ENCODE measurements at regions not wholly inside any gene's neighbourhood (a gene's known extent, or its start where the extent isn't known, plus 50 kb on each side); places are given as distances from the start of the nearest gene placed in this dataset.

- Histone ChIP-seq H3K4me3 (no peak overlapping the region), H3K36me3 (no peaks in the 10 kb centered on the region), H3K4me1 (peaks cover 0 to 10% (median 0%) of the 10 kb centered on the region in 4 donors), H3K27me3 (no peaks in the 10 kb centered on the region), H3K9me3 (peaks cover 4 to 17% (median 14%) of the 10 kb centered on the region in 4 donors), H3K27ac (no peak overlapping the region)
- no peak for TF ChIP-seq EP300 (IDR thresholded peaks at IDR 0.05)
- no peak for TF ChIP-seq CTCF (IDR thresholded peaks at IDR 0.05)
- TF ChIP-seq POLR2A (IDR thresholded peaks at IDR 0.05): no peak
- TF ChIP-seq POLR2AphosphoS5 (IDR thresholded peaks at IDR 0.05): no peak
- WGBS, 5 donors: 86 to 96% (median 93%) methylated on average over 3 of the region's 3 CpGs
- intact Hi-C loops (cut with DNase I; ENCODE audit: low total_unique reads): no loop called here
- no peak for DNase-seq
Measured at GRCh38 chr13:32887617-32888016, 128.6 kb upstream of the KL start.

- Histone ChIP-seq H3K9me3 (peaks cover 4 to 17% (median 14%) of the 10 kb centered on the region in 4 donors), H3K27ac (no peak overlapping the region), H3K27me3 (no peaks in the 10 kb centered on the region), H3K4me1 (no peaks in the 10 kb centered on the region), H3K4me3 (no peak overlapping the region), H3K36me3 (no peaks in the 10 kb centered on the region)
- WGBS, 5 donors: 82 to 90% (median 86%) methylated on average over 6 of the region's 6 CpGs
- DNase-seq: no peak
- TF ChIP-seq POLR2A (IDR thresholded peaks at IDR 0.05): no peak
- TF ChIP-seq POLR2AphosphoS5 (IDR thresholded peaks at IDR 0.05): no peak
- TF ChIP-seq CTCF (IDR thresholded peaks at IDR 0.05): no peak
- TF ChIP-seq EP300 (IDR thresholded peaks at IDR 0.05): no peak
- intact Hi-C loops (cut with DNase I; ENCODE audit: low total_unique reads): no loop called here
Measured at GRCh38 chr13:32889986-32890565, 126.1 kb upstream of the KL start.

- intact Hi-C loops (cut with DNase I; ENCODE audit: low total_unique reads): no loop called here
- peaks cover 0 to 4% (median under 1%) of the 10 kb centered on the region in 4 donors for H3K9me3 ChIP-seq
- no peaks in the 10 kb centered on the region for H3K27me3 ChIP-seq
- no peak for DNase-seq
- 84 to 98% (median 95%) methylated on average over 6 of the region's 6 CpGs for WGBS, 5 donors
- H3K4me3 ChIP-seq: no peak overlapping the region
- H3K36me3 ChIP-seq: no peaks in the 10 kb centered on the region
- TF ChIP-seq EP300 (IDR thresholded peaks at IDR 0.05) (no peak), POLR2A (IDR thresholded peaks at IDR 0.05) (no peak), CTCF (IDR thresholded peaks at IDR 0.05) (no peak), POLR2AphosphoS5 (IDR thresholded peaks at IDR 0.05) (no peak)
- no peaks in the 10 kb centered on the region for H3K4me1 ChIP-seq
- no peak overlapping the region for H3K27ac ChIP-seq
Measured at GRCh38 chr13:32893176-32893575, 123.0 kb upstream of the KL start.

GRCh38 chr13:32894589-32895001, 121.6 kb upstream of the KL start:
- intact Hi-C loops (cut with DNase I; ENCODE audit: low total_unique reads): no loop called here
- H3K27me3 ChIP-seq: no peaks in the 10 kb centered on the region

More at GRCh38 chr13:32894589-32895001, 121.6 kb upstream of the KL start:
- TF ChIP-seq POLR2AphosphoS5 (IDR thresholded peaks at IDR 0.05) (peak in 1 of 3 donors; percentile 6), CTCF (IDR thresholded peaks at IDR 0.05) (no peak)
- no peaks in the 10 kb centered on the region for H3K4me1 ChIP-seq
- WGBS, 5 donors: 53 to 79% (median 65%) methylated on average over 2 of the region's 2 CpGs
- H3K4me3 ChIP-seq: no peak overlapping the region
- no peaks in the 10 kb centered on the region for H3K9me3 ChIP-seq
- DNase-seq: no peak
- no peaks in the 10 kb centered on the region for H3K36me3 ChIP-seq
- no peak overlapping the region for H3K27ac ChIP-seq
